NCI-H2081 treated with DMSO at 0.1 percent for 48 hours (cell line): ENCODE measurements at regions not wholly inside any gene's neighbourhood (a gene's known extent, or its start where the extent isn't known, plus 50 kb on each side); places are given as distances from the start of the nearest gene placed in this dataset.
A peak's percentile ranks its signal among the peaks of the same experiment; 100 is the strongest.

Experiments
- DNase-seq: peaks from one replicate; lab custom pipeline; 2025; lab: John Stamatoyannopoulos, UW

DNA sequence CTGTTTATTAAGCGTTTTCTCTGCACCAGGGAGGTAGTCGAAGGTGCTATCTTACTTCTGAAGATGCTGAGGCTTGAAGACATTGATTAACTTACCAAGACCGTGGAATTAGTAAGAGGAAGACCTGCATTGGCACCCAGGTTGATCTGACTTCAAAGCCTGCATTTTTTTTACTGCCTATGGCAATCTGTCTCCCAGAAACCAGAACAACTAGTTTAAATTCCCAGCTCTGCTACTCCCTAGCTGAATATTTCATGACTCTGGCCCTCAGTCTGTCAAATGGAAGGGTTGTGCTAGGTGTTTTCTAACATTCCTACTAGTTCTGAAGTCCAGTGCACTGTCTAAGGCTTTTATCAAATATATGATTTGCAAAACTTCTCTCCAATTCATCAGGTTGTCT is 52.0 kb upstream of the GRAMD1B start:
- DNase-seq: no peak

DNA sequence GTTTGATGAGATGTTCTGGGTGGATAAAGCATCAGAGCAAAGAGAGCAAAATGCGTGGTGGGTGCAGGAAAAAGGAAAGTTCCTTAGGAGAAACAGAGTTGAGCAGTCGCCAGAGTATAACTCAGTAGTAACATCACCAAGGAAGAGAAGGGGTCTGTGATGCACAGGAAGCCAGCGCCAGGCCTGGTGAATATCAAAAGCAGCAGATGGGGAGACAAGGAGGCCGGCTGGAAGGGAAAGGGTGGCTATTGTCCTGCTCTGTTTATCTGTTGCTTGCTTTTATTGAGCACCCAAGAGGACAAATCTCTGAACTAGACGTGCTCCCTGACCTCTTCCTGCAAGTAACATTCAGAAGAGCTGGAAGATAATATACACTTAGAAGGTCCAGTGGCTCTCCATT is 52.7 kb upstream of the GRAMD1B start:
- no peak for DNase-seq

DNA sequence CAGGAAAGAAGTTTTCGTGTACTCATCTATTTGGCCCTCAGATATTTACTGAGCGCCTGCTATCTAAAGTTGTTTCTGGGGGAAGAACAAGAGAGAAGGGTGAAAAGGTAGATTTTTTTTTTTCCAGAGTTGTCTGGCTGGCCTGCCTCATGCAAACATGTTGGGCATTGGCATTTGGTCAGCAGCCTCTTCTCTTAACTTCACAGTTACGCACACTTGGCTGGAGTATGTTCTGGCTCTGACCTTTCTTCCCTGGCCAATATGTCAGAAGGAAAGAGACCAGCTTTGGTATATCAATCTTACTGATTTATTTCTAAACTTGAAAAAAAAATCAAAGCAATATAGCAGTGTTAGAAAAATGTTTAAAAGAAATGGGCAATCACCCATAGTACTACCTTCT is 54.2 kb upstream of the GRAMD1B start:
- no peak for DNase-seq

DNA sequence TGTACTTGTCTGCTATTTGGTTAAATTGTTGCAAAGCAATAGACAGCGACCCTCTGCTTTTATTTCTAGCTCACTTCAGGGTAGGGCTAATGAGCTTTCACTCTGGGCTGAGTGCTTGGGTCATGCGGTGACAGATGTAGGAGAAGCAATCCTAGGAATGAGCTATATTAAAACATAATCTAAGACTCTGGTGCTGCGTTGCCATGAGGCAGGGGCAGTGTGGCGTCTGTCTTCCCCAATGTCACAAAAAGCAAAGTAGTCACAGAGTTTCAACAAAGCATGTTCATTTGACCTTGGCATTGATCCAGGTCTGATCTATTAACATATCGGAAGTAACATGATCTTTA is 55.5 kb upstream of the GRAMD1B start:
- no peak for DNase-seq

DNA sequence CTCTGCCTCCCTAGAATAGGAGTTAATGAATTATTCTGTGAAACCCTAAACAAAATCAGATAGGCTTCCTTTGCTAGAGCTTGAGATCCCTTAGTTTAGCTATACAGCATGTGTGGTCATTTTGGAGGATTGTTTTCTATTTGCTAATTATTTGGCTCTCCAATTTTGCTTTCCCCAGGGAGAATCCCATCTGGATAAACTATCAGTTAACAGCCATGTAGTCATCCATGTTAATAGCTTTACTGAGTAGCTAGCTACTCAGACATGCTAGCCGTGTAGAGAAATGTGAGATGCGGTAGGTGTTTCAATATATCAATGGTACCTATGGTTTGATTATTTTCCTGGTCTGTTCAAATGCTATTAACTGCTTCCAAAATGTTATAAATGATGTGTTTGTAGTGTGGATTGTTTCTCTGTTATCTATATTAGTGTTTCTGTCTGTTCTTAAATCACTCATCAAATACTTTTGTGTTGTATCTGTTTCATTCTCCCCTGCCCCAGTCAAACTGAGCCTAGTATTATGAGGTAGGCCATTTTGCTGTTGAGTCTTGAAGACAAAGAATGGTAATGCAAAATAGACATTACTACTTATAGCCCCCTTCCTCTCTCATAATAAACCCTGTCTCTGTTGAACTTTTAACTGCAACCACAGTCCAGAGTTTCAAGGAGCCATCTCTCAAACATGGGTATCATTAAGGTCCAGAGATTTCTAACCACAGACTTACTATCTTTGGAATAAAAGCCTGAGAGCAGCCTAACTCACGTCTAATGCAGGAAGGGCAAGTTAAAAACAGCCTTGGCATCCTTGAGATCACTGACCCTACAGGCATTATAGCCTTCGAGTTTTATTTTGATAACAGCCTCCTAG is 56.1 kb upstream of the GRAMD1B start:
- DNase-seq: no peak

DNA sequence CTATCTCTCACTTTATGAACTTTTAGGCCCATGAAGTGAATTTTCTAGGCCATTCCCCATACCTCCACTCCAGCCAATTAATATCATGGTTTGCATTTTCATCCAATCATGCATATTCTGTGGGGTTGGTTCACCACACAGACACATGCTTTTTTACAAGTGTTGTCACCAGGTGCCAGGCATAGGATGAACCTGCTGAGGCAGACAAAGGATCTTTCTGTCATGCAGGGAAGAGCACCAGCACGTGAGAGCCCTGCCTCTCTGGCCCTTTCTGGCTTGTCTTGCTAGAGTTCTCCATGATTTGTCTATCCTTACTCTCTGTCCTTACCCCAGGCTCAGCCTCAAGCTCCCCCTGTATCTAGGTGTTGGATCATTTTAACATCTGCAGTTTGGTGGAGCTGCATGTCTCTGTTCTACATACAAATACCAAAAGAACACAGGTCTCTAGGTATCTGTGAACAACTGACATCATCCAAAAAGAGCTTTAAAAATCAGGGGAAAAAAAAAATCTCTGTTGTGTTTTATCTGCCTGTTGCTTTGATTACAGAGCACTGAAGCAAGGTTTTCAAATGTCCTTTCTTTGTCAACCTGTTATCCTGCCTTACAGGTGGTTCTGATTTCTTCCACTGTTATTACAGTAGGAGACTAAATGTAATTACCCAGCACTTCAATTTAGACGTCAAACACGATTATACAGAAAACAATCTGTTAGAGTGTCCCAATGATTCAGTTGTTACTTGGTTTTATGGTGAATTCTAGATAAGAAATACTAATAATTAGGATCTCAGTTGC is 58.4 kb upstream of the GRAMD1B start:
- no peak for DNase-seq

DNA sequence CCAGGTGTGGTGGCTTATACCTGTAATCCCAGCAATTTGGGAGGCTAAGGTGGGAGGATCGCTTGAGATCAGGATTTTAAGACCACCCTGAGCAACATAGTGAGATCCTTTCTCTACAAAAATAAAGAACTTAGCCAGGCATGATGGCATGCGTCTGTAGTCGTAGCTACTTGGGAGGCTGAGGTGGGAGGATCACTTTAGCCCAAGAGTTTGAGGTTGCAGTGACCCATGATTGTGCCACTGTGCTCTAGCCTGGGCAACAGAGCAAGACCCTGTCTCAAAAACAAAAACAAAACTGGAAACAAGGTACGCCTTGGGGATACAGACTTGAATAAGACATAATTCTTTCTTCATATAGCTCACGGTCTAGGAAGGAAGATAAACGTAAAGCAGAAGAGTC is 63.1 kb upstream of the GRAMD1B start:
- DNase-seq: no peak

DNA sequence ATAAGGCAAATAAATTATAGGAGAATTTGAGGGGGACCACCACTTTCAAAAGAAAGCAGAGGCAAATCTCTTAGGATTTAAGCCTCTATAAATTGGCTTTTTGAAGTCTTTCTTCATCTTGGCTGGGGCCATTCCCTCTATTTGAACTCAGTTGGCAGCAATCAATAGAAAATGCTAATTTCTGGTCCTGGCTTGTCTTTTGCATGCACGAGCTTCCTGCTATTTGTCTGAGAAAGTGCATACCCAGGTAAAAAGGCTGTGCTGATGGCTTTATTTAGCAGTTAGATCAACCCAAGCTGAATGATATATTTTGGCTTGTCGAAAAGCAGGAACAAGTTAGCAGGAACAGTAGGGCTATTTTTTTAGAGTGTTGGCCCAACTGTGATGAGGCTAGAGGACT is 64.1 kb upstream of the GRAMD1B start:
- no peak for DNase-seq

DNA sequence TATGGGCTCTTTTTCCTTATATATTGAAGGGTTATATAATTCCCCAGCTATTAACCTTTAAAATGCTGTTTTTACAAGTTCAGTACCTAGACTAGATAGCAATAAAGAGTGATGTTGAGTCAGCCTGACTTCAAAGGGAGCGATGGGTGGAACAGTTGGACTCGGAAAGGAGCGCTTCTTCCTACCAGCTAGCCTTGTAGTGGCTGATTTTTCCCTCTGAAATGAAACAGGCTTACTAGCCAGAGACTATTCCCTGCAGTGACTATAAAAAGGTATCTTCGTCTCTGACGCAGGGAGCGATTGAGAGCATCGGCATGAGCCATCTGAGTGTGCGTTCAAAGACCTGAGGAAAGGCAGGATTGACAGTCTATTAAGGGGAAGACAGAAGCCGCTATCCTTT is 66.0 kb upstream of the GRAMD1B start:
- DNase-seq: no peak

DNA sequence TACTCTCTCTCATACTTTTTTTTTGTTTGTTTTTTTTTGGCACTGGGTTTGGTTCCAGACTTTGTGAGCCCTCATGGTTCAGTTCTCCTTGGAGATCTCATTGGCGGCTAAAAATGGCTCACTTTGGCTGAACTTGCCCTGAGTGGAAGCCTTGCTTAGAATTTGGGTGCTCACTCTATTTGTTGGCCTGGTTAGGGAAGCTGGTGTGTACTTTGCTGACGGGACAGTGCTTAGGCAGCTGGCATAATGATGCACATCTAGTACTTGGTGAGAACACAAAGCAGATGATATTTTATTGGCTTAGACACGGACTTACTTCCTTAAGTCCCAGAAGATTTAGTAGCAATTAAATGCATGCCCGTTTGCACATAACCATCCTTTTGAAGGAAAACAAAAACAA is 66.5 kb upstream of the GRAMD1B start:
- no peak for DNase-seq

DNA sequence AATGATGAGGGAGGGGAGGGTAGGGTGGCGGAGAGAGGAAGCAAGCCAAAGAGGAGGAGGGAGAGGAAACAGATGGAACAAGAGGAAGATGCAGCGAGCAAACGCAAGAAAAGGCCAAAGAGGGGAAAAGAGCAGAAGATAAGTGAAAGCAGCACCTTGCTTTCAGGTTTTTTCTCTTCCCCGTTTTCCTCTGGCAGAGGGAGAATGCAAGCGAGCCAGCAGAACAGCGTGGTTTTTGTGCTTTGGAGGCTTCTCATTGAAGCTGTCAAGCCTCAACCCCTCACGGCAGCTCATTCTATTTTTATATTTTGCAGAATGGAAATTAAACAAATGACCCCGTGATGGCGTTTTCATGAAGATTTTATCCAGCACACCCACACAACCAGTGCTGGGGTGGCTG is 67.1 kb upstream of the GRAMD1B start:
- DNase-seq: no peak

DNA sequence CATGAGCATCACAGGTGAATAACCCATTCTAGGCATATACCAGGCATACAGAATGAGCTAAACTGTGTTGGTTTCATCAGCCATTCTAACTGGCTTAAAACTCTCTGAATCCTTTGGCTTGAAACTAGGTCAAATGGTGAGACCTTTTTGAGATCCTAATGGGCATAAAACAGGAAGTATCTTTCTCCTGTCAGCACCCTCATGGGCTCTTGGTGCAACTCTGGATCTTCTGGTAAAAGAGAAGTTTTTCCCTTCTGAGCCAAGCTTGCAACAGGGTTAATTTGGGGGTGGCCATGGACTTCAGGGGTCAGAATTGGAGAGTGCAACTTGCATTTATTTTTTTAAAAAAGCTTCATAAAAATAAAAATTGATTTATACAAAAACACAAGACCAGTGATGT is 67.9 kb upstream of the GRAMD1B start:
- no peak for DNase-seq

DNA sequence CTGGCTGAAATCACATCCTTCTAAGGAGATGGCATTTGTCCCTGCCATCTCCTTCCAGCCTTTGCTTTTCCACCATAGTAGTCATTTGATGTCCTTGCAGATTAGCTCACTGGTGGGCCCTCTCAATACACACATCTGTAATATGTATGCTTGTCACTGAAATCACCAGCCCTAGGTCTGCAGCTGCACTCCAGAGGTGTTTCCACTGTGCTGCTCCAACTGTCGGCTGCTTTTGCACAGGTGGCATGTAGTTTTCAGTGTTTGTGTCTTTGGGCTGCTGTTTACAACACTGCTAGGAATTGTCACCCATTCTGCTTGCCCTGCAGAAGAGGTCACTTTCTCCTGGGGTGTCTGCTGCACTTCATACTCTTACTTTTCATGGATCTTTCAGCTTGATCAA is 69.0 kb upstream of the GRAMD1B start:
- no peak for DNase-seq

DNA sequence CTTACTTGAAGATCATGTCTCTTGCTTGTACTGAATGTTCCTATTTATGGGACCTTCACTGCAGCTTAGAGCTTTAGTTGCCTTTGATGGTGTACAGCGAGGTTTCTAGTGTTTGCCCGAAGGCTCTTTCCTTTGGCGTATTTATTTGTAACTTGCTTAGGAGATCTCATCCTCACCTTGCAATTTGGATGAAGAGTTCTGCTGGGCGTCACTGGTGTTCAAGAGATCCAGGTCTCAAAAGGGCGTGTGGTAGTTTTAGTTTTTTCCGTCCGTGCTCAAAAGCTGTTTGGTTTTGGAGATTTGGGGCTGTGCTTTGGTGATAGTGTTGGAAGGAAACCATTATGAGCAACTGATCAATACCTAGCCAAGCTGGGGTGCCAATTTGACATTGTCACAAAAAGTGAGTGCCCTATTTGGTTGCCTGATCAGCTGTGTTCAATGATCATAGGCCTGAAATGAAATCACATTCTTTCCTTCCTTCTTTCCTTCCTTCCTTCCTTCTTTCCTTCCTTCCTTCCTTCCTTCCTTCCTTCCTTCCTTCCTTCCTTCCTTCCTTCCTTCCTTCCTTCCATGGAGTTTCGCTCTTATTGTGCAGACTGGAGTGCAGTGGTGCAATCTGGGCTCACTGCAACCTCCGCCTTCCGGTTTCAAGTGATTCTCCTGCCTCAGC is 69.7 kb upstream of the GRAMD1B start:
- DNase-seq: no peak

DNA sequence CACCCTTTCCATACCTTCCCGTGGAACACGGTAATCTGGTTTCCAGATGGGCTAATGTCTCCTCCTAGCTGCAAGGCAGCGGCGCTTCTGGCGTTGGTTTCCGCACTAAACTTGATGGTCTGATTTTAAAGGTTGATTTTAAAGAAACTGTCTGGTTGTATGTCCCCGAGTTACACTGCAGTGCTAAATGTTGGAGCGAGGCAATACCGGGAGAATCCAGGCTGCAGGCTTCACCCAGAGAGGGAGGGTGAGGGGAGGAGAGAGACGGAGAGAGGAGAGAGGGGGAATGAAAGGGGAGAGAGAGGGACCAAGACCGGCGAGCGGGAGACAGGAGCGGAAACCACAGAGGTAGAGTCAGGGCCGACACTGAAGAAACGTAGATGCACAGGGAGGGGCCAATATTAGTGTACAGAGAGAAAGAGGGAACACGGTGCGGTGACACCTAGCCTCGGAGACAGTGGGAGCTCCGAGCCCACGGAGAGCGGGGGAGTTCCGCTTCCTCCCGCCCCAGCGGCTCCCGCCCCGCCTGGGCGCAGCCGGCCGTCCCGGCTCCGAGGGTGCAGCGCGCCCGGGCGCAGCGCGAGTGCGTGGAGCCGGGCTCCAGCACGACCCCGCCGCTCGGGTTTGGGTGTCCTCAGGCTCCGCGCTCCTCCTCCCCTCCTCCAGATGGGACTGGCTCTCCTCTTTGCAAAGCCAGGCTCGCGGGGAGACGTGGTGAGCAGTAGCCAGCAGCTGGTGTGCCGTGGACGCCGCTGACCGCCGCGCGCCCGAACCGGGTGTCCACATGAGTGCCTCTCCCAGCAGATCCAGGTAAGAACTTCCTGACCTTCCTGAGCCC is 71.9 kb upstream of the GRAMD1B start:
- no peak for DNase-seq

DNA sequence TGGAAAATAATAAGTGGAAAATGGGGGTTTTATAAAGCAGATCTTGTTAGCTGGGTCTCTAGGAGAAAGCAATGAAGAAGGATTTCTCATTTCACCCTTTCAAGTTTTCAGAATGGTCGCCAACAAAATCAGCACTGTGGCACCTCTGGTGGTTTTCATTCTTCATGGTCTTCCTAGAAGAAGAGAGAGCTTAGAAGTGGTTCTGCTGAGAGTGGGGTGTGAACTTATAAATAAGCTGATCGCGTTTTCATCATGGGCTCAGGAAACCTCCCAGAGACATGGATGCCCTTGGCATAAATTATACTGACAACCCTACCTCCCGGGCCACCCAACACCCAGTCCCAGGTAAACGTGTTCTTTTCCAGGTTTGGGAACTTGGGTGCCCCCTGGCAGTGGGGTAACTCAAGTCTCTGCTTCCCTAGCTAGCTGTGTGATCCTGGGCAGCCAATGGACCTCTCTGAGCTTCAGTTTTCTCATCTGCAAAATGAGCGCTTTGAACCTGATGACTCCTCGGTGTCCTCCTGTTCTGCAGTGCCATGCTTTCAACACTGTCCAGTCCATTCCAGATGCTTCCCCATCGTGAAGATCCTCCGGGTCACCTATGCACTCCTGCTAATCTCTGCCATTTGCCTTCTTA is 72.6 kb upstream of the GRAMD1B start:
- no peak for DNase-seq

DNA sequence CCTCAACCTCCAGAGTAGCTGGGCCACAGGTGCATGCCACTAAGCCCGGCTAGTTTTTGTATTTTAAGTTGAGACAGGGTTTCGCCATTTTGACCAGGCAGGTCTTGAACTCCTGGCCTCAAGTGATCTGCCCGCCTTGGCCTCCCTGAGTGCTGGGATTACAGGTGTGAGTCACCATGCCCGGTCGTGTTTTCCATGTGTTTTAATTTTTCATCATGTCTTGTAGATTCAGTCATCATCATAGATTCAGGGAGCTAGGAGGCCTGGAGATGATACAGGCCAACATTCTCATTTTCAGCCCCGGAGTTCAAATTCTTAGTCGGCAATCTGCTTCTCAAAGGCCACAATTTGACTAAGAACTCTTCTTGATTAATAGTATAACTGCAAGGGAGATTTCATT is 73.5 kb upstream of the GRAMD1B start:
- no peak for DNase-seq

DNA sequence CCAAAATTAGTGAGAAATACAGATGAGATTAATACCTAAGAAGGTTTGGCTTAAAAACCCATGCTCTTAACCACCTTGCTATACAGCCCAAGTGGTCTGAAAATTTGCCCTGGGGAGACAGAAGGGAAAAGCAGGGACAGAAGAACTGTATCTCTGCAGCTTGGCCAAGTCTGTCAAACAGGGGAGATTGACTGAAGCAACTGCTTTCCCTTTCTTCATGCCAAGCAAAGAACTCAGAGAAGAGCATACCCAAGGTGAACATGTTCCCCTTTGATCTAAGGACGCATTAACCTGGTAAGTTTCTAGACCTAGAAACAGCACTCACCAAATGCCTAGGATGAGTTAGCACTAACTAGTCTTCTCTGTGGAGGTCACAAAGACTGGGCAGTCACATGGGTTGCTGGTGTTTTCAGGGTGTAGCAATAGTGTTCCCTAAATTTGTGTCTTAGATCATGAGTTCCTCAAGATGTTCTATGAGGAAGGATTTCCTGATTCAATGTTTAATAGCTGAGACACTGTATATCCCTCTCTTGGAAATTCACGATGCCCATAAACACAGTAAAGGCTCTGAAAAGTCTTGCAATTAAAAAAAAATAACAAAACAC is 75.6 kb upstream of the GRAMD1B start:
- no peak for DNase-seq

DNA sequence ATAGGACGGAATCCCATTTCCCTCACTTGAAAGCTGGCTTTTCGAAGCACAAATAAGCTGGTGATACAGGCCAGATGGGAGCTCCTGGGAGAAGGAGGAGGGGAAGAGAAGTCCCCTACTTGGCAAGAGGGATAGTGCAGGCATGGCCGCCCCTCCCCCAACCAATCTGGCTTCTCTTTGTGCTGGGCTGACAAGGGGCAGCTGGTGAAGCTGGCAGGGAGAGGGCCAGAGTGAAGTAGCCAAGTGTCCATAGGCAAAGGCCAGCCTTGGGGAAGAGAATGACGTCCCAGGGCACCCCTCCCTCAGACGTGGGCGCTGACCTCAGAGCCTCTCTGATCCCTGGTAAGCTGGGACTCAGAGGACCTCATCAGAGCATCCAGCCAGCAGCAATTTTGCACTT is 78.7 kb upstream of the GRAMD1B start:
- no peak for DNase-seq

DNA sequence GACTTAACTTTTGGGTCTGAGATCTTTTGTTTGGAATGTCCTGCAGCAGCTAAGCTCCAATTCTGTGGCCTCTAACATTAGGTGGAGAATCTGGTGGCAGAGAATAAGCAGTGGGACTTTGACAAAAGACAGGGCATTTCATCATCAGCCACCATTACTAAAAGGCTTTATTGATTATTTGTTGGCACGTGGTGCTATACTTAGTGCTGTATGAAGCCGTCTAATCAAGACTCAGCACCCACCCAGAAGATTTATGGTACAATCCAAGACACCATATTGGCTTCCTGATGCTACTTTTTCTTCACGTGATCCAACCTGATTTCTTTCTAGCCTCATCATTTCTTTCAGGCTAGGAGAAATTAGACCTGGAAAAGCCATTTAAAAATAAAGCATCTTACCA is 80.7 kb upstream of the GRAMD1B start:
- no peak for DNase-seq

DNA sequence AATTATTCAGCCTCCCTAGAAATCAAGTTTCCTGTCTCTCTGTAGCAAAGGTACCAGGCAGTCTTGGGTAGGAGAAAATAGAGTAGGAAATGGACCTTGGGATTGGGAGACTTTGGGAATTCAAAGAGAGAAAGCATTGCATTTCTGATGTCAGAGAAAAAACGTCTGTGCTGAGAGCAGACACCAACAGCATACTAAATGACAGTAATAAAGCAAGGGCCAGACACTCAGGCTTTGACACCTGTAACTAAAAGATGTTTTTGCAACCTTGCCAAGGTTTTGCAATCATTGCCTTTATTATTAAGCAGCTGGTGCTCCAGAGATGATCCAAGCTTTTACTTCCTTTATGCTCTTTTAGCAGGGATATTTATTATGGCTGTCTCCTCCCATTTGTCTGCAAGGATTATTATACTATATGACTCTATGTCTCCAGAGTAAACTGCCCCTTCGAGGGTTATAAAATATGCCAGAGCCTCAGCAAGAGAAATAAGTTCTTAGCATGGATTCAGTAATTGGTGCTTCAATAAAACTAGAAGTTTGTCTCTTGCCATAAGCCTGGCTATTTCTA is 85.2 kb upstream of the GRAMD1B start:
- peak; percentile 30 for DNase-seq
